Activated CD8-positive, alpha-beta memory T cell treated with anti-CD3 and anti-CD28 coated beads for 48 hours (primary cell): ENCODE measurements at regions not wholly inside any gene's neighbourhood (a gene's known extent, or its start where the extent isn't known, plus 50 kb on each side); places are given as distances from the start of the nearest gene placed in this dataset.
"Not testable (repeated sequence)": the region's sequence is repeated elsewhere in the genome, so short reads cannot be mapped to it uniquely, and the experiment has no call there.

Experiments used
- DNase-seq, 3 experiments: peaks; one replicate each; pipeline ENCODE4 v3.0.0-alpha.2; 2020; ENCODE audit warnings: low read depth in 2 of 3, low spot score in 2 of 3

GRCh38 chr6:10343320-10343719, 71.6 kb downstream of the TFAP2A start:
- no peak for DNase-seq

- DNase-seq: no peak
Measured at GRCh38 chr6:10341605-10342004, 73.3 kb downstream of the TFAP2A start.

GRCh38 chr6:10338151-10338550, 76.7 kb downstream of the TFAP2A start:
- no peak for DNase-seq

- not testable (repeated sequence) for DNase-seq
Measured at GRCh38 chr6:10337376-10337775, 77.5 kb downstream of the TFAP2A start.

- DNase-seq: no peak
Measured at GRCh38 chr6:10332111-10332510, 82.8 kb downstream of the TFAP2A start.

- DNase-seq: no peak
Measured at GRCh38 chr6:10331334-10331968, 83.4 kb downstream of the TFAP2A start.

- no peak for DNase-seq
Measured at GRCh38 chr6:10330515-10330914, 84.4 kb downstream of the TFAP2A start.

- DNase-seq: no peak
Measured at GRCh38 chr6:10323018-10323417, 91.9 kb downstream of the TFAP2A start.

- DNase-seq: no peak
Measured at GRCh38 chr6:10320291-10320690, 94.6 kb downstream of the TFAP2A start.

- DNase-seq: no peak
Measured at GRCh38 chr6:10316373-10316721, 98.5 kb downstream of the TFAP2A start.

- no peak for DNase-seq
Measured at GRCh38 chr6:10315658-10316372, 99.1 kb downstream of the TFAP2A start.

- no peak for DNase-seq
Measured at GRCh38 chr6:10315034-10315433, 99.8 kb downstream of the TFAP2A start.

GRCh38 chr6:10314163-10314955, 100.5 kb downstream of the TFAP2A start:
- no peak for DNase-seq

GRCh38 chr6:10313799-10314162, 101.1 kb downstream of the TFAP2A start:
- DNase-seq: no peak

GRCh38 chr6:10312445-10312844, 102.4 kb downstream of the TFAP2A start:
- no peak for DNase-seq

- not testable (repeated sequence) for DNase-seq
Measured at GRCh38 chr6:10311546-10312405, 103.1 kb downstream of the TFAP2A start.

- DNase-seq: no peak
Measured at GRCh38 chr6:10310826-10311225, 104.0 kb downstream of the TFAP2A start.

GRCh38 chr6:10310330-10310653, 104.6 kb downstream of the TFAP2A start:
- DNase-seq: no peak

- no peak for DNase-seq
Measured at GRCh38 chr6:10309457-10310329, 105.2 kb downstream of the TFAP2A start.

GRCh38 chr6:10307476-10307875, 107.4 kb downstream of the TFAP2A start:
- DNase-seq: no peak
